GM18909 (cell line): ENCODE measurements at regions not wholly inside any gene's neighbourhood (a gene's known extent, or its start where the extent isn't known, plus 50 kb on each side); places are given as distances from the start of the nearest gene placed in this dataset.

ENCODE experiments used
- ATAC-seq: cut with Tn5 transposase; IDR thresholded peaks from one replicate; pipeline ENCODE4 v1.9.1; 2021; ENCODE audit warnings: mild to moderate bottlenecking; ENCODE audit not compliant: unreplicated experiment, poor library complexity

- ATAC-seq: no peak
Observed at GRCh38 chr16:87065446-87066132, 251.6 kb downstream of the C16orf95 start.

- ATAC-seq: no peak
Observed at GRCh38 chr16:87066133-87067002, 250.8 kb downstream of the C16orf95 start.

GRCh38 chr16:87067003-87067556 lies 250.1 kb downstream of the C16orf95 start:
- no peak for ATAC-seq

GRCh38 chr16:87067836-87068761 lies 249.1 kb downstream of the C16orf95 start:
- no peak for ATAC-seq

- ATAC-seq: no peak
Observed at GRCh38 chr16:87068762-87069150, 248.4 kb downstream of the C16orf95 start.

GRCh38 chr16:87070657-87071056 lies 246.5 kb downstream of the C16orf95 start:
- no peak for ATAC-seq

- ATAC-seq: no peak
Observed at GRCh38 chr16:87072101-87072500, 245.1 kb downstream of the C16orf95 start.

GRCh38 chr16:87074641-87075318 lies 242.4 kb downstream of the C16orf95 start:
- ATAC-seq: peak; percentile 69

- ATAC-seq: no peak
Observed at GRCh38 chr16:87075319-87075860, 241.8 kb downstream of the C16orf95 start.

GRCh38 chr16:87076331-87076949 lies 240.8 kb downstream of the C16orf95 start:
- ATAC-seq: no peak

- ATAC-seq: no peak
Observed at GRCh38 chr16:87076950-87077749, 240.0 kb downstream of the C16orf95 start.

- ATAC-seq: no peak
Observed at GRCh38 chr16:87077750-87078127, 239.5 kb downstream of the C16orf95 start.

- ATAC-seq: no peak
Observed at GRCh38 chr16:87080571-87081167, 236.5 kb downstream of the C16orf95 start.

GRCh38 chr16:87085441-87085840 lies 231.8 kb downstream of the C16orf95 start:
- ATAC-seq: no peak

- ATAC-seq: no peak
Observed at GRCh38 chr16:87086156-87086555, 231.0 kb downstream of the C16orf95 start.

GRCh38 chr16:87086575-87086974 lies 230.6 kb downstream of the C16orf95 start:
- ATAC-seq: no peak

GRCh38 chr16:87092958-87093357 lies 224.2 kb downstream of the C16orf95 start:
- no peak for ATAC-seq
